ENCODE measurements at regions not wholly inside any gene's neighbourhood (a gene's known extent, or its start where the extent isn't known, plus 50 kb on each side); places are given as distances from the start of the nearest gene placed in this dataset.

DNA sequence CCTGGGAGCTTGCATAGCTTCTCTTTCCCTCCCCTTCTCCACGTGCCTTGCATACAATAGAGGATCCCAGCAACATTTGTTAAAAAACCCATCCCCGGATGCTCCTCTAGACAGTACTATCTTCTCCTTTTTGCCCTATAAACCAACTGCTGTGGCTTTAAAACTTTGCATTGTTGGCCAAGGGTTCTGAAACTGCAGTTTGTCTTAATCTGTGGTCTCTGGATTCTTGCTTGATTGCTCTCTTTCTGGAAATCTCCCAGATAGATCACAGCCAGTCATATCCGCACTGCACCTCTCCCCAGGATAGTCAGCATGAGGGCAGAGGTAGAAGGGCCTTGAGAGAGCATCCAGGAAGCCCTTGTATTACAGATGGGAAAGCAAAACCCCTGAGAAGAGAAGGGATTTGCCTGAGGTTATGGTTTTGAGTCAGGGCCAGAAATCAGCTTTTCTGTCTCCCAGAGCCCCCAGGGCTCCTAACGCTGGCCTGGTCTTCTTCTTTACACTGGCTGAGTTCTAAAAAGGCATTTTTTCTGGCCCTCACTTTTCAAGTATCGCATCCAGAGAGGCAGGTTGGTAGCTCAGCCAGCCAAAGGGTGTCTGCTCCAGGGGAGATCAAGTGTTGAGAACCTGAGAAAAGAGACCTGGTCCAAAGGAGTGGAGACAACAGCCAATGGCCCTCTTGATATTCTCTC, 70.6 kb downstream of the ADM start (continued):
- TF ChIP-seq, protein P1, sequence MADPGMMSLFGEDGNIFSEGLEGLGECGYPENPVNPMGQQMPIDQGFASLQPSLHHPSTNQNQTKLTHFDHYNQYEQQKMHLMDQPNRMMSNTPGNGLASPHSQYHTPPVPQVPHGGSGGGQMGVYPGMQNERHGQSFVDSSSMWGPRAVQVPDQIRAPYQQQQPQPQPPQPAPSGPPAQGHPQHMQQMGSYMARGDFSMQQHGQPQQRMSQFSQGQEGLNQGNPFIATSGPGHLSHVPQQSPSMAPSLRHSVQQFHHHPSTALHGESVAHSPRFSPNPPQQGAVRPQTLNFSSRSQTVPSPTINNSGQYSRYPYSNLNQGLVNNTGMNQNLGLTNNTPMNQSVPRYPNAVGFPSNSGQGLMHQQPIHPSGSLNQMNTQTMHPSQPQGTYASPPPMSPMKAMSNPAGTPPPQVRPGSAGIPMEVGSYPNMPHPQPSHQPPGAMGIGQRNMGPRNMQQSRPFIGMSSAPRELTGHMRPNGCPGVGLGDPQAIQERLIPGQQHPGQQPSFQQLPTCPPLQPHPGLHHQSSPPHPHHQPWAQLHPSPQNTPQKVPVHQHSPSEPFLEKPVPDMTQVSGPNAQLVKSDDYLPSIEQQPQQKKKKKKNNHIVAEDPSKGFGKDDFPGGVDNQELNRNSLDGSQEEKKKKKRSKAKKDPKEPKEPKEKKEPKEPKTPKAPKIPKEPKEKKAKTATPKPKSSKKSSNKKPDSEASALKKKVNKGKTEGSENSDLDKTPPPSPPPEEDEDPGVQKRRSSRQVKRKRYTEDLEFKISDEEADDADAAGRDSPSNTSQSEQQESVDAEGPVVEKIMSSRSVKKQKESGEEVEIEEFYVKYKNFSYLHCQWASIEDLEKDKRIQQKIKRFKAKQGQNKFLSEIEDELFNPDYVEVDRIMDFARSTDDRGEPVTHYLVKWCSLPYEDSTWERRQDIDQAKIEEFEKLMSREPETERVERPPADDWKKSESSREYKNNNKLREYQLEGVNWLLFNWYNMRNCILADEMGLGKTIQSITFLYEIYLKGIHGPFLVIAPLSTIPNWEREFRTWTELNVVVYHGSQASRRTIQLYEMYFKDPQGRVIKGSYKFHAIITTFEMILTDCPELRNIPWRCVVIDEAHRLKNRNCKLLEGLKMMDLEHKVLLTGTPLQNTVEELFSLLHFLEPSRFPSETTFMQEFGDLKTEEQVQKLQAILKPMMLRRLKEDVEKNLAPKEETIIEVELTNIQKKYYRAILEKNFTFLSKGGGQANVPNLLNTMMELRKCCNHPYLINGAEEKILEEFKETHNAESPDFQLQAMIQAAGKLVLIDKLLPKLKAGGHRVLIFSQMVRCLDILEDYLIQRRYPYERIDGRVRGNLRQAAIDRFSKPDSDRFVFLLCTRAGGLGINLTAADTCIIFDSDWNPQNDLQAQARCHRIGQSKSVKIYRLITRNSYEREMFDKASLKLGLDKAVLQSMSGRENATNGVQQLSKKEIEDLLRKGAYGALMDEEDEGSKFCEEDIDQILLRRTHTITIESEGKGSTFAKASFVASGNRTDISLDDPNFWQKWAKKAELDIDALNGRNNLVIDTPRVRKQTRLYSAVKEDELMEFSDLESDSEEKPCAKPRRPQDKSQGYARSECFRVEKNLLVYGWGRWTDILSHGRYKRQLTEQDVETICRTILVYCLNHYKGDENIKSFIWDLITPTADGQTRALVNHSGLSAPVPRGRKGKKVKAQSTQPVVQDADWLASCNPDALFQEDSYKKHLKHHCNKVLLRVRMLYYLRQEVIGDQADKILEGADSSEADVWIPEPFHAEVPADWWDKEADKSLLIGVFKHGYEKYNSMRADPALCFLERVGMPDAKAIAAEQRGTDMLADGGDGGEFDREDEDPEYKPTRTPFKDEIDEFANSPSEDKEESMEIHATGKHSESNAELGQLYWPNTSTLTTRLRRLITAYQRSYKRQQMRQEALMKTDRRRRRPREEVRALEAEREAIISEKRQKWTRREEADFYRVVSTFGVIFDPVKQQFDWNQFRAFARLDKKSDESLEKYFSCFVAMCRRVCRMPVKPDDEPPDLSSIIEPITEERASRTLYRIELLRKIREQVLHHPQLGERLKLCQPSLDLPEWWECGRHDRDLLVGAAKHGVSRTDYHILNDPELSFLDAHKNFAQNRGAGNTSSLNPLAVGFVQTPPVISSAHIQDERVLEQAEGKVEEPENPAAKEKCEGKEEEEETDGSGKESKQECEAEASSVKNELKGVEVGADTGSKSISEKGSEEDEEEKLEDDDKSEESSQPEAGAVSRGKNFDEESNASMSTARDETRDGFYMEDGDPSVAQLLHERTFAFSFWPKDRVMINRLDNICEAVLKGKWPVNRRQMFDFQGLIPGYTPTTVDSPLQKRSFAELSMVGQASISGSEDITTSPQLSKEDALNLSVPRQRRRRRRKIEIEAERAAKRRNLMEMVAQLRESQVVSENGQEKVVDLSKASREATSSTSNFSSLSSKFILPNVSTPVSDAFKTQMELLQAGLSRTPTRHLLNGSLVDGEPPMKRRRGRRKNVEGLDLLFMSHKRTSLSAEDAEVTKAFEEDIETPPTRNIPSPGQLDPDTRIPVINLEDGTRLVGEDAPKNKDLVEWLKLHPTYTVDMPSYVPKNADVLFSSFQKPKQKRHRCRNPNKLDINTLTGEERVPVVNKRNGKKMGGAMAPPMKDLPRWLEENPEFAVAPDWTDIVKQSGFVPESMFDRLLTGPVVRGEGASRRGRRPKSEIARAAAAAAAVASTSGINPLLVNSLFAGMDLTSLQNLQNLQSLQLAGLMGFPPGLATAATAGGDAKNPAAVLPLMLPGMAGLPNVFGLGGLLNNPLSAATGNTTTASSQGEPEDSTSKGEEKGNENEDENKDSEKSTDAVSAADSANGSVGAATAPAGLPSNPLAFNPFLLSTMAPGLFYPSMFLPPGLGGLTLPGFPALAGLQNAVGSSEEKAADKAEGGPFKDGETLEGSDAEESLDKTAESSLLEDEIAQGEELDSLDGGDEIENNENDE (IDR thresholded peaks at IDR 0.05; ENCODE audit: insufficient replicate concordance, low read length) = no peak
- no peak for TF ChIP-seq KDM4A (IDR thresholded peaks at IDR 0.05; ENCODE audit: low read depth, low read length, severe bottlenecking)
- TF ChIP-seq, protein P2, sequence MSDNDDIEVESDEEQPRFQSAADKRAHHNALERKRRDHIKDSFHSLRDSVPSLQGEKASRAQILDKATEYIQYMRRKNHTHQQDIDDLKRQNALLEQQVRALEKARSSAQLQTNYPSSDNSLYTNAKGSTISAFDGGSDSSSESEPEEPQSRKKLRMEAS (IDR thresholded peaks at IDR 0.05) = no peak
